CD4-positive, alpha-beta T cell treated with Interleukin-2 at 100 ng/mL for 4 hours (primary cell): ENCODE measurements at regions not wholly inside any gene's neighbourhood (a gene's known extent, or its start where the extent isn't known, plus 50 kb on each side); places are given as distances from the start of the nearest gene placed in this dataset.

Experiments used
- DNase-seq: peaks from one replicate; pipeline ENCODE4 v3.0.0-alpha.2; 2020; ENCODE audit warnings: low spot score

GRCh38 chr14:65250162-65250495 lies 147.8 kb upstream of the MAX start:
- DNase-seq, result no peak

- DNase-seq, result no peak
Observed at GRCh38 chr14:65251213-65251612, 148.9 kb upstream of the MAX start.

- DNase-seq, result no peak
Observed at GRCh38 chr14:65252482-65253255, 150.4 kb upstream of the MAX start.

- DNase-seq, result no peak
Observed at GRCh38 chr14:65255029-65255545, 152.8 kb upstream of the MAX start.

- no peak for DNase-seq
Observed at GRCh38 chr14:65255583-65256461, 153.5 kb upstream of the MAX start.

GRCh38 chr14:65256714-65257113 lies 154.4 kb upstream of the MAX start:
- DNase-seq, result no peak

- no peak for DNase-seq
Observed at GRCh38 chr14:65257425-65257824, 155.1 kb upstream of the FUT8 start.

GRCh38 chr14:65258391-65258790 lies 154.1 kb upstream of the FUT8 start:
- DNase-seq, result no peak

GRCh38 chr14:65259000-65259399 lies 153.5 kb upstream of the FUT8 start:
- DNase-seq, result no peak

GRCh38 chr14:65260786-65261185 lies 151.7 kb upstream of the FUT8 start:
- no peak for DNase-seq

GRCh38 chr14:65261425-65261920 lies 151.1 kb upstream of the FUT8 start:
- no peak for DNase-seq

- no peak for DNase-seq
Observed at GRCh38 chr14:65261946-65262345, 150.6 kb upstream of the FUT8 start.

GRCh38 chr14:65263177-65263788 lies 149.2 kb upstream of the FUT8 start:
- no peak for DNase-seq

- DNase-seq, result no peak
Observed at GRCh38 chr14:65267856-65268255, 144.7 kb upstream of the FUT8 start.

GRCh38 chr14:65268594-65268993 lies 143.9 kb upstream of the FUT8 start:
- no peak for DNase-seq

- no peak for DNase-seq
Observed at GRCh38 chr14:65269732-65270131, 142.8 kb upstream of the FUT8 start.

- no peak for DNase-seq
Observed at GRCh38 chr14:65277027-65277426, 135.5 kb upstream of the FUT8 start.

GRCh38 chr14:65277580-65278270 lies 134.8 kb upstream of the FUT8 start:
- DNase-seq, result no peak

- no peak for DNase-seq
Observed at GRCh38 chr14:65278589-65278988, 133.9 kb upstream of the FUT8 start.

GRCh38 chr14:65279510-65279909 lies 133.0 kb upstream of the FUT8 start:
- no peak for DNase-seq

- no peak for DNase-seq
Observed at GRCh38 chr14:65279958-65280357, 132.6 kb upstream of the FUT8 start.

- no peak for DNase-seq
Observed at GRCh38 chr14:65280653-65281052, 131.9 kb upstream of the FUT8 start.
